HG03139 (cell line): ENCODE measurements at regions not wholly inside any gene's neighbourhood (a gene's known extent, or its start where the extent isn't known, plus 50 kb on each side); places are given as distances from the start of the nearest gene placed in this dataset.
"Not testable (repeated sequence)": the region's sequence is repeated elsewhere in the genome, so short reads cannot be mapped to it uniquely, and the experiment has no call there.

ENCODE experiments used
- ATAC-seq: cut with Tn5 transposase; IDR thresholded peaks from one replicate; pipeline ENCODE4 v1.9.1; 2021; ENCODE audit not compliant: unreplicated experiment

GRCh38 chr12:9313479-9313878 lies 105.3 kb upstream of the PZP start:
- ATAC-seq, result not testable (repeated sequence)

GRCh38 chr12:9312406-9313392 lies 104.5 kb upstream of the PZP start:
- ATAC-seq, result not testable (repeated sequence)

- ATAC-seq, result not testable (repeated sequence)
These were observed 103.3 kb upstream of the PZP start for GRCh38 chr12:9311454-9311853.

GRCh38 chr12:9310645-9311044 lies 102.5 kb upstream of the PZP start:
- not testable (repeated sequence) for ATAC-seq

- not testable (repeated sequence) for ATAC-seq
These were observed 101.6 kb upstream of the PZP start for GRCh38 chr12:9309749-9310148.

- not testable (repeated sequence) for ATAC-seq
These were observed 100.5 kb upstream of the PZP start for GRCh38 chr12:9308745-9309144.

- ATAC-seq, result not testable (repeated sequence)
These were observed 100.0 kb upstream of the PZP start for GRCh38 chr12:9308163-9308562.

GRCh38 chr12:9307255-9307654 lies 99.1 kb upstream of the PZP start:
- ATAC-seq, result not testable (repeated sequence)

- ATAC-seq, result not testable (repeated sequence)
These were observed 97.8 kb upstream of the PZP start for GRCh38 chr12:9306004-9306403.

GRCh38 chr12:9304540-9304939 lies 96.3 kb upstream of the PZP start:
- ATAC-seq, result not testable (repeated sequence)

GRCh38 chr12:9295872-9296271 lies 87.7 kb upstream of the PZP start:
- ATAC-seq, result not testable (repeated sequence)

- ATAC-seq, result not testable (repeated sequence)
These were observed 86.0 kb upstream of the PZP start for GRCh38 chr12:9294072-9294620.

GRCh38 chr12:9293391-9293790 lies 85.2 kb upstream of the PZP start:
- ATAC-seq, result not testable (repeated sequence)

- ATAC-seq, result not testable (repeated sequence)
These were observed 81.8 kb upstream of the PZP start for GRCh38 chr12:9289984-9290383.

GRCh38 chr12:9284724-9285123 lies 76.5 kb upstream of the PZP start:
- ATAC-seq, result not testable (repeated sequence)

GRCh38 chr12:9284197-9284596 lies 76.0 kb upstream of the PZP start:
- not testable (repeated sequence) for ATAC-seq

GRCh38 chr12:9283346-9284095 lies 75.3 kb upstream of the PZP start:
- ATAC-seq, result not testable (repeated sequence)

- no peak for ATAC-seq
These were observed 68.8 kb upstream of the PZP start for GRCh38 chr12:9276990-9277389.

GRCh38 chr12:9273276-9273675 lies 65.1 kb upstream of the PZP start:
- no peak for ATAC-seq

- no peak for ATAC-seq
These were observed 63.7 kb upstream of the PZP start for GRCh38 chr12:9271875-9272274.

- no peak for ATAC-seq
These were observed 56.4 kb upstream of the PZP start for GRCh38 chr12:9264546-9264945.
